ENCODE measurements at regions not wholly inside any gene's neighbourhood (a gene's known extent, or its start where the extent isn't known, plus 50 kb on each side); places are given as distances from the start of the nearest gene placed in this dataset.

GRCh38 chr4:175935016-175935661 is 123.1 kb upstream of the GPM6A start:
- TF ChIP-seq CTCF (IDR thresholded peaks at IDR 0.05; ENCODE audit: extremely low read depth, insufficient read depth, missing control alignments), result no peak
- DNase-seq (ENCODE audit: low spot score), result no peak
- in situ Hi-C loops (cut with MboI; ENCODE audit: low pct_unique_long_range_greater_than_20kb, low sequenced_read_pairs, unreplicated experiment), result no loop called here

DNA sequence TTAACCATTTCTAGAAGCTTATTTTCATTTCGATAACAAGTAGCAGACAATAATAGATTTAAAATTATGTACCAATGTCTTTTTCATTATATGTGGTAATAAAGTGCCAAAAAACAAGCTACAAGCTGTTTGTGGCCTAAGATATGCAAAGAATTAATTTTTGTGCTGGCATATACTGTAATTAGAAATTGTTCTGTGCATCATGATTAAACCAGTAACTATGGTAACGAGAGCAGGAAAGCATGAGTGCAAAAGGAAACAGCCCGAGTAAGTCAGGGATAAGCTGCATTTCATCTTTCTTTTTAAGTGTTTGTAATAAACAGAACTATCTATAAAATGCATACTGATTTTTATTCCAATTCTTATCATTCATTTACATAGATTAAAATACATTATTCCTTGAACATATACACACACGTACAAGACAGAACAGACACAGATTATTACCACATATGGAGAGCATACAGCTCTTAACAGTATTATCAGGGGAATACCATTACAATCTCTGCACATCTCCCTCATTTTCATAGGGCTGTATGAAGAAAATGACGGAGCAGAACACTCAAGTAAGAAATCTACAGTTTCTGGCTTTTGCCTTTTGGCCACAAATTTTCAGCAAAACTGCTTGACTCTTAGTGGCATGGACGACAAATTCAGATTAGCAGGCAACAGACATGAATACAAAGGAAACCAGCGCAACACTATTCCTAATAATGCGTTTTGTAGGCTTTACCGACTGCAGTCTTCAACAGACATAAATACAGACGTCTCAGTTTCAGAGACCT is 121.3 kb upstream of the WDR17 start:
- in situ Hi-C loops (cut with MboI; ENCODE audit: low pct_unique_long_range_greater_than_20kb, low sequenced_read_pairs, unreplicated experiment), result loop anchor here (10.0 kb wide), 1 partner anchor 390 kb away; no protein-coding TSS in a partner anchor
- no peak for TF ChIP-seq CTCF (IDR thresholded peaks at IDR 0.05; ENCODE audit: extremely low read depth, insufficient read depth, missing control alignments)
- no peak for DNase-seq (ENCODE audit: low spot score)

DNA sequence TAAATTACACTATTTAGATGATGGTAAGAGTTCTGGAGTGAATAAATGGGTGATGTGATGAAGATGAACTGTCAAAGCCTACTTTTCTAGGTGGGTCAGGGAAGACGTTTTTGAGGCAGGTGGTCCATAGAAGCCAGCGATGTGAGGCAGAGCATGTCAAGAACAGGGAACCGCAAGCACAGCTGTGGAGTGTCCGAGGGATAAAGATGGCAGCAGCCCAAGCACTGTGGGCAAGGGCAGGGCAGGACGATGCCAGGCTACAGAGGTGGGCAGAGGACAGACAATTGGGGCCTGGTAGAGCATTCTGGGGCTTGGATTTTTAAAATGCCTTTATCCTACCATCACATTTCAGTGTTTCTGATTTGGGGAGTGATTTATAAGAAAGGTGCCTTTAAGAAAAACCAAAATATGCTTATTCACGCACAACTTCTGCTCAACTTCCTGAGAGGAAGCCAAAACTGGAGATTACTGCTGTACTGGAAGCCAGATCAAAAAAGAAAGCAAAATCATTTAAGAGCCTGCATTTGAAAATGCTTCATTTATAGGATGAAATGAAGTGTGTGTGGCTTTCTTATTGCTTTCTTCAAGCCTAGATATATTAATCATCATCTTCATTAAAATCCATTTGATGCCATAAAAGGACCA is 119.0 kb upstream of the WDR17 start:
- no peak for TF ChIP-seq CTCF (IDR thresholded peaks at IDR 0.05; ENCODE audit: extremely low read depth, insufficient read depth, missing control alignments)
- DNase-seq (ENCODE audit: low spot score), result no peak
- in situ Hi-C loops (cut with MboI; ENCODE audit: low pct_unique_long_range_greater_than_20kb, low sequenced_read_pairs, unreplicated experiment), result loop anchor here (10.0 kb wide), 1 partner anchor 388 kb away; no protein-coding TSS in a partner anchor

DNA sequence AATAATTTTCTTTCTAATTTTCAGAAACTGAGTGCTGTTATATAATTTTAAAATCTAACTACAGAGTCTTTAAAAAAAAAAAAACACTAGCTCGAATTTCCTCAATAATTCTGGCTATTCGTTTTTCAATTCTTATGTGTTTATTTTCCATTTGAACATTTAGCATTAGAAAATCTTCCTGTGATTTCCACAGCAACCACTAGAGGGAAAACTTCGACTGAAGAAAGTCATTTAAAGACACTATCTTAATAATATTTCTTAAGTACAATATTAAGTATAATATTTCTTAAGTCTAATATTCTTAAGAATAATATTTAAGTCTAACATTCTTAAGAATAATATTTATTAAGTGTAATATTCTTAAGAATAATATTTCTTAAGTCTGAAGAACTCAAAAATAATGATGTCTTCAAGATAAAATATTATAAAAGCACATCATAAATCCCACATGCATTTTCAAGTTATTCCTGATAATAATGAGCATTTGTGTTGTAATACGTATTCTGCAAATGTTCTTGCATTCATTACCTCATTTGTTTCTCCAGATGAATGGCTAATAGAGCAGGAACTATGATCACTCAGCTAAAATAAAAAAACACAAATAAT is 118.4 kb upstream of the WDR17 start:
- in situ Hi-C loops (cut with MboI; ENCODE audit: low pct_unique_long_range_greater_than_20kb, low sequenced_read_pairs, unreplicated experiment), result loop anchor here (10.0 kb wide), 1 partner anchor 388 kb away; no protein-coding TSS in a partner anchor
- TF ChIP-seq CTCF (IDR thresholded peaks at IDR 0.05; ENCODE audit: extremely low read depth, insufficient read depth, missing control alignments), result peak; percentile 59
- DNase-seq (ENCODE audit: low spot score), result no peak

DNA sequence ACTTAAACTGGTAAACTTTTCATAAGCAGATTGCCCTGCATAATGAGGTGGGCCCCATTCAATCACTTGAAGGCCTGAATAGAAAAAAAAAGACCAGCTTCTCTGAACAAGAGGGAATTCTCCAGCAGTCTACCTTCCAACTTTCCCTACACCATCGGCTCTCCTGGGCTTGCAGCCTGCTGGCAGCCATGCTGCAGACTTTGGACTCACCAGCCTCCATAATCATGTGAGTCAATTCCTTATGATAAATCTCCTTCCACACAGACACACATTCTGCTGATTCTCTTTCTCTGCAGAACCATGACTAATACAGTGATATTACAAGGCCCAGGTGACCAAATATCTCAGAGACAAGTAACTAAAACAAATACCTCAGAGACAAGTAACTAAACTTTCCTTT is 113.8 kb upstream of the WDR17 start:
- DNase-seq (ENCODE audit: low spot score), result no peak
- in situ Hi-C loops (cut with MboI; ENCODE audit: low pct_unique_long_range_greater_than_20kb, low sequenced_read_pairs, unreplicated experiment), result no loop called here
- no peak for TF ChIP-seq CTCF (IDR thresholded peaks at IDR 0.05; ENCODE audit: extremely low read depth, insufficient read depth, missing control alignments)

DNA sequence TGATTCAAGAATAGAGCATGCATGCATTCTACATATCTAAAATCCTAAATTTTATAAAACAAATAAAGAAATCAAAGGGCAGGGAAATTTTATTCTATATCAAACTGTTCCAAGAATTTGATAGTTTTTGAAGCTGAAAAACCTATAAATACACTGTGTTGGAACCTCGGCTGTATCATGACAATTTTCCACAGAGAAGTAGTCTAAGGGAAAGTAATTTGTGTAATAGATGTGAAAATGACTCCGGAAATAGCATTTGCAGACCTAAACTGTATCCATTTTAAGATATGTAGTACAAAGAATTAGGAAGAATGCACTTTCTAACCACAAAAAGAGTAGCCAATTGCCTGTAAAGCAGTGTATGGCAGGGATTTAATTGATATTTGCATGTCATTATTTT is 112.5 kb upstream of the WDR17 start:
- no peak for TF ChIP-seq CTCF (IDR thresholded peaks at IDR 0.05; ENCODE audit: extremely low read depth, insufficient read depth, missing control alignments)
- in situ Hi-C loops (cut with MboI; ENCODE audit: low pct_unique_long_range_greater_than_20kb, low sequenced_read_pairs, unreplicated experiment), result no loop called here

More for the DNA sequence above, 112.5 kb upstream of the WDR17 start:
- DNase-seq (ENCODE audit: low spot score), result no peak

All from GM13977 (cell line).